GM23338 (cell line): ENCODE measurements at regions not wholly inside any gene's neighbourhood (a gene's known extent, or its start where the extent isn't known, plus 50 kb on each side); places are given as distances from the start of the nearest gene placed in this dataset.

ENCODE experiments used
- ATAC-seq: fragments of 200-7000 bp; cut with Tn5 transposase; 3 replicates; pipeline ENCODE4 v1.9.1; 2020
- DNase-seq: peaks from one replicate; pipeline ENCODE4 v3.0.0-alpha.2; 2015; ENCODE audit warnings: low spot score
- H2AFZ ChIP-seq: fragments of 200-600 bp; sonication (generic); 2 replicates; pipeline ENCODE4 v1.8.0; 2016; ENCODE audit warnings: antibody characterized with exemption, mild to moderate bottlenecking, moderate library complexity
- H3F3A ChIP-seq: fragments of 200-600 bp; sonication (generic); replicated peaks from 2 replicates; pipeline ENCODE4 v1.8.0; 2017; ENCODE audit warnings: antibody characterized with exemption, mixed run types, low read depth
- H3K27ac ChIP-seq: fragments of 200-600 bp; sonication (generic); 2 replicates; pipeline ENCODE4 v1.6.1; 2016; ENCODE audit warnings: low read depth
- H3K27me3 ChIP-seq: fragments of 200-600 bp; sonication (generic); 2 replicates; pipeline ENCODE4 v1.8.0; 2016; ENCODE audit warnings: mild to moderate bottlenecking, mixed run types, moderate library complexity; ENCODE audit not compliant: insufficient read depth
- H3K36me3 ChIP-seq: fragments of 200-600 bp; sonication (generic); 2 replicates; pipeline ENCODE4 v1.8.0; 2016; ENCODE audit warnings: mild to moderate bottlenecking; ENCODE audit not compliant: insufficient read depth
- H3K4me1 ChIP-seq: fragments of 200-600 bp; sonication (generic); 2 replicates; pipeline ENCODE4 v1.8.0; 2016; ENCODE audit warnings: mild to moderate bottlenecking, moderate library complexity; ENCODE audit not compliant: insufficient read depth
- H3K4me2 ChIP-seq: fragments of 200-600 bp; sonication (generic); 2 replicates; pipeline ENCODE4 v1.7.1; 2017; ENCODE audit warnings: mixed run types
- H3K4me3 ChIP-seq: fragments of 200-600 bp; sonication (generic); 2 replicates; pipeline ENCODE4 v1.6.1; 2016; ENCODE audit warnings: mixed run types
- H3K79me2 ChIP-seq: fragments of 200-600 bp; sonication (generic); replicated peaks from 2 replicates; pipeline ENCODE4 v1.8.0; 2017; ENCODE audit warnings: mild to moderate bottlenecking; ENCODE audit not compliant: insufficient read depth
- H3K9me2 ChIP-seq: fragments of 200-600 bp; sonication (generic); 2 replicates; pipeline ENCODE4 v1.8.0; 2017; ENCODE audit not compliant: insufficient read depth
- H4K20me1 ChIP-seq: fragments of 200-600 bp; sonication (generic); replicated peaks from 2 replicates; pipeline ENCODE4 v1.8.0; 2017; ENCODE audit warnings: mild to moderate bottlenecking; ENCODE audit not compliant: insufficient read depth
- H3K27ac Mint-ChIP-seq: 2 replicates; pipeline ENCODE4 v1.8.0; 2020; ENCODE audit warnings: inconsistent platforms, mild to moderate bottlenecking, moderate library complexity, mixed read lengths
- H3K27me3 Mint-ChIP-seq: 3 replicates; pipeline ENCODE4 v1.8.0; 2022; ENCODE audit warnings: low read depth, mild to moderate bottlenecking, moderate library complexity, mixed read lengths, inconsistent platforms; ENCODE audit not compliant: insufficient read depth, poor library complexity
- H3K36me3 Mint-ChIP-seq: 3 replicates; pipeline ENCODE4 v1.8.0; 2021; ENCODE audit warnings: low read depth, mild to moderate bottlenecking, inconsistent platforms, moderate library complexity, mixed read lengths
- H3K4me1 Mint-ChIP-seq: 3 replicates; pipeline ENCODE4 v1.8.0; 2020; ENCODE audit warnings: mild to moderate bottlenecking, inconsistent platforms, mixed read lengths
- H3K4me3 Mint-ChIP-seq: 3 replicates; pipeline ENCODE4 v1.8.0; 2021; ENCODE audit warnings: moderate library complexity, mild to moderate bottlenecking, inconsistent platforms, mixed read lengths
- H3K9me3 Mint-ChIP-seq: 3 replicates; pipeline ENCODE4 v1.8.0; 2020; ENCODE audit warnings: moderate library complexity, mild to moderate bottlenecking, inconsistent platforms, mixed read lengths
- EZH2 ChIP-seq: fragments of 200-600 bp; sonication (generic); IDR thresholded peaks from one replicate; pipeline ENCODE4 v1.8.0; 2017; ENCODE audit warnings: antibody characterized with exemption, mild to moderate bottlenecking, low read depth; ENCODE audit not compliant: unreplicated experiment
- JUNB ChIP-seq: IDR thresholded peaks from one replicate; pipeline ENCODE4 v1.6.1; 2016; ENCODE audit warnings: antibody characterized with exemption; ENCODE audit not compliant: unreplicated experiment
- NANOG ChIP-seq: IDR thresholded peaks from 2 replicates; pipeline ENCODE4 v1.6.1; 2016; ENCODE audit warnings: antibody characterized with exemption, borderline replicate concordance
- POLR2AphosphoS5 ChIP-seq: IDR thresholded peaks from 2 replicates; pipeline ENCODE4 v1.6.1; 2016; ENCODE audit warnings: antibody characterized with exemption, low read depth
- ZNF114 ChIP-seq: fragments of 250-450 bp; sonication (Bioruptor Pico); IDR thresholded peaks from 2 replicates; pipeline ENCODE4 v1.5.0; 2020; ENCODE audit warnings: mild to moderate bottlenecking, moderate library complexity
- ZNF331 ChIP-seq: fragments of 250-450 bp; sonication (Bioruptor Pico); IDR thresholded peaks from 2 replicates; pipeline ENCODE4 v1.5.0; 2020; ENCODE audit warnings: low read depth, mild to moderate bottlenecking, moderate library complexity
- TF ChIP-seq, protein P1 (sequence below): fragments of 250-450 bp; sonication (Bioruptor Pico); IDR thresholded peaks from 2 replicates; pipeline ENCODE4 v1.5.0; 2020; ENCODE audit warnings: mild to moderate bottlenecking, moderate library complexity
- TF ChIP-seq, protein P2 (sequence below): IDR thresholded peaks from 2 replicates; pipeline ENCODE4 v1.6.1; 2016; ENCODE audit warnings: antibody characterized with exemption

DNA sequence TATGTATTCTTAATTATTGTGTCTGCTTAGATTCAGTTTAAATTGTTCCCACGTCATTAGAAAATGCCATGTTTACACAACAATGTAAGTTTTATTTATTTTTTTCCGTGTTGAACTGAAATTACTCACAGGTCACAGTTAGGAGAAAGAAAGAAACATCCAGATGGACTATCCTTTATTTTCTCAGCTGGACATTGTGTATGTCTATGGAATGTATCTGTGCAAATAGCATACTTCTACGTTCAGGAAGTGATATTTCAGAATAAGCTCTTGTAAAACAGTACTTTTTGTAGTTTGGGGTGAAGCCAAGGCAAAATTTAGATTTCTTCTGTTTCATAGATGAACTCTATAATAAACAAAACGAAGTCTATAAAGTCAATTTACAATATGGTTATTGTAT, 249.0 kb upstream of the ZNF608 start (continued):
- TF ChIP-seq, protein P1, sequence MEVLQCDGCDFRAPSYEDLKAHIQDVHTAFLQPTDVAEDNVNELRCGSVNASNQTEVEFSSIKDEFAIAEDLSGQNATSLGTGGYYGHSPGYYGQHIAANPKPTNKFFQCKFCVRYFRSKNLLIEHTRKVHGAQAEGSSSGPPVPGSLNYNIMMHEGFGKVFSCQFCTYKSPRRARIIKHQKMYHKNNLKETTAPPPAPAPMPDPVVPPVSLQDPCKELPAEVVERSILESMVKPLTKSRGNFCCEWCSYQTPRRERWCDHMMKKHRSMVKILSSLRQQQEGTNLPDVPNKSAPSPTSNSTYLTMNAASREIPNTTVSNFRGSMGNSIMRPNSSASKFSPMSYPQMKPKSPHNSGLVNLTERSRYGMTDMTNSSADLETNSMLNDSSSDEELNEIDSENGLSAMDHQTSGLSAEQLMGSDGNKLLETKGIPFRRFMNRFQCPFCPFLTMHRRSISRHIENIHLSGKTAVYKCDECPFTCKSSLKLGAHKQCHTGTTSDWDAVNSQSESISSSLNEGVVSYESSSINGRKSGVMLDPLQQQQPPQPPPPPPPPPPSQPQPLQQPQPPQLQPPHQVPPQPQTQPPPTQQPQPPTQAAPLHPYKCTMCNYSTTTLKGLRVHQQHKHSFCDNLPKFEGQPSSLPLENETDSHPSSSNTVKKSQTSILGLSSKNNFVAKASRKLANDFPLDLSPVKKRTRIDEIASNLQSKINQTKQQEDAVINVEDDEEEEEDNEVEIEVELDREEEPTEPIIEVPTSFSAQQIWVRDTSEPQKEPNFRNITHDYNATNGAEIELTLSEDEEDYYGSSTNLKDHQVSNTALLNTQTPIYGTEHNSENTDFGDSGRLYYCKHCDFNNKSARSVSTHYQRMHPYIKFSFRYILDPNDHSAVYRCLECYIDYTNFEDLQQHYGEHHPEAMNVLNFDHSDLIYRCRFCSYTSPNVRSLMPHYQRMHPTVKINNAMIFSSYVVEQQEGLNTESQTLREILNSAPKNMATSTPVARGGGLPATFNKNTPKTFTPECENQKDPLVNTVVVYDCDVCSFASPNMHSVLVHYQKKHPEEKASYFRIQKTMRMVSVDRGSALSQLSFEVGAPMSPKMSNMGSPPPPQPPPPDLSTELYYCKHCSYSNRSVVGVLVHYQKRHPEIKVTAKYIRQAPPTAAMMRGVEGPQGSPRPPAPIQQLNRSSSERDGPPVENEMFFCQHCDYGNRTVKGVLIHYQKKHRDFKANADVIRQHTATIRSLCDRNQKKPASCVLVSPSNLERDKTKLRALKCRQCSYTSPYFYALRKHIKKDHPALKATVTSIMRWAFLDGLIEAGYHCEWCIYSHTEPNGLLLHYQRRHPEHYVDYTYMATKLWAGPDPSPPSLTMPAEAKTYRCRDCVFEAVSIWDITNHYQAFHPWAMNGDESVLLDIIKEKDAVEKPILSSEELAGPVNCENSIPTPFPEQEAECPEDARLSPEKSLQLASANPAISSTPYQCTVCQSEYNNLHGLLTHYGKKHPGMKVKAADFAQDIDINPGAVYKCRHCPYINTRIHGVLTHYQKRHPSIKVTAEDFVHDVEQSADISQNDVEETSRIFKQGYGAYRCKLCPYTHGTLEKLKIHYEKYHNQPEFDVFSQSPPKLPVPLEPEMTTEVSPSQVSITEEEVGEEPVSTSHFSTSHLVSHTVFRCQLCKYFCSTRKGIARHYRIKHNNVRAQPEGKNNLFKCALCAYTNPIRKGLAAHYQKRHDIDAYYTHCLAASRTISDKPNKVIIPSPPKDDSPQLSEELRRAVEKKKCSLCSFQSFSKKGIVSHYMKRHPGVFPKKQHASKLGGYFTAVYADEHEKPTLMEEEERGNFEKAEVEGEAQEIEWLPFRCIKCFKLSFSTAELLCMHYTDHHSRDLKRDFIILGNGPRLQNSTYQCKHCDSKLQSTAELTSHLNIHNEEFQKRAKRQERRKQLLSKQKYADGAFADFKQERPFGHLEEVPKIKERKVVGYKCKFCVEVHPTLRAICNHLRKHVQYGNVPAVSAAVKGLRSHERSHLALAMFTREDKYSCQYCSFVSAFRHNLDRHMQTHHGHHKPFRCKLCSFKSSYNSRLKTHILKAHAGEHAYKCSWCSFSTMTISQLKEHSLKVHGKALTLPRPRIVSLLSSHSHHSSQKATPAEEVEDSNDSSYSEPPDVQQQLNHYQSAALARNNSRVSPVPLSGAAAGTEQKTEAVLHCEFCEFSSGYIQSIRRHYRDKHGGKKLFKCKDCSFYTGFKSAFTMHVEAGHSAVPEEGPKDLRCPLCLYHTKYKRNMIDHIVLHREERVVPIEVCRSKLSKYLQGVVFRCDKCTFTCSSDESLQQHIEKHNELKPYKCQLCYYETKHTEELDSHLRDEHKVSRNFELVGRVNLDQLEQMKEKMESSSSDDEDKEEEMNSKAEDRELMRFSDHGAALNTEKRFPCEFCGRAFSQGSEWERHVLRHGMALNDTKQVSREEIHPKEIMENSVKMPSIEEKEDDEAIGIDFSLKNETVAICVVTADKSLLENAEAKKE (CRISPR knock-in tag), result no peak

DNA sequence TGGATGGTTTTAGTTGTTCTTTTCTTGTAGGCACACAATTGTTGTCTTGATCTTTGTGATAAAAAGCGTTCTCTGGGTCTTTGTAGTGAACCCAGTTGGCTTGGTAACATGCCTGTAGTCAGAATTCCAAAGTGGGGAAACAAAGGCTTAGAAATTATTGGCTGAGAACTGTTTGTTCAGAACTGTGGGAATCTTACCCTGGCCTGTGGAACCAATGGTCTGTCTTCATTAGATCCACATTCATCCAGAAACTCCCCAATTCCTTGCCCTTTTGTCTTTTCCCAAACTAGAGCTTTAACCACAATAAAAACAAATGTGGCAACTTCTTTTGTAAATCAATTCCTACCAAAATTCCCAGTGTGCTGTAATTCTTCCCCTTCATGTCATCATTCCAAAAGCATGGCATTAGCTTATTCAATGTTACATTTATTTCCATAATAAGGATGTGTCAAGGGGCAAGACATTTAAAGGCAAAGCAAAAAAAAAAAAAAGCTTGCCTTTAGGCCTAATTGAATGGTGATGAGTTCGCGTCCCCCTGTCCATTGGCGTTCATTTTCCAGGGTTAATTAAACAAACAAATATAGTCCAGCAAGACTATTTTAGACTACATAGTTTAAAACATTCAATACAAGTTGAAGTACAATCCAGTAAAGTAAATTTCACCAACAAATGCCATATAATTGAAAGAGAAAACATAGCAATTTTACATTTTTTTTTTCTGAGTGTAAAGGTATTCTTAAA, 249.8 kb upstream of the ZNF608 start:
- DNase-seq (peak; percentile 62), ATAC-seq (peak; percentile 73)
- Mint-ChIP-seq H3K27ac (peak overlapping the region; percentile 60), H3K27me3 (no peaks in the 10 kb centered on the region), H3K4me3 (no peak overlapping the region), H3K36me3 (no peaks in the 10 kb centered on the region), H3K9me3 (no peaks in the 10 kb centered on the region), H3K4me1 (peaks cover 31% of the 10 kb centered on the region)
- no peak overlapping the region for H3K4me3 ChIP-seq
- H3F3A ChIP-seq, result no peaks in the 10 kb centered on the region
- H2AFZ ChIP-seq, result no peak overlapping the region
- no peaks in the 10 kb centered on the region for H3K9me2 ChIP-seq
- H3K4me2 ChIP-seq, result no peak overlapping the region
- no peaks in the 10 kb centered on the region for H3K79me2 ChIP-seq
- H4K20me1 ChIP-seq, result no peaks in the 10 kb centered on the region
- H3K36me3 ChIP-seq, result no peaks in the 10 kb centered on the region
- no peaks in the 10 kb centered on the region for H3K27me3 ChIP-seq
- peaks cover 13% of the 10 kb centered on the region; the same call in 1 of the 2 replicates for H3K4me1 ChIP-seq
- H3K27ac ChIP-seq, result peak overlapping the region; percentile 76
- TF ChIP-seq ZNF331 (CRISPR knock-in tag) (no peak), JUNB (no peak), POLR2AphosphoS5 (no peak), EZH2 (no peak), NANOG (no peak), ZNF114 (CRISPR knock-in tag) (no peak)
- TF ChIP-seq, protein P1 (CRISPR knock-in tag), result no peak
- TF ChIP-seq, protein P2, sequence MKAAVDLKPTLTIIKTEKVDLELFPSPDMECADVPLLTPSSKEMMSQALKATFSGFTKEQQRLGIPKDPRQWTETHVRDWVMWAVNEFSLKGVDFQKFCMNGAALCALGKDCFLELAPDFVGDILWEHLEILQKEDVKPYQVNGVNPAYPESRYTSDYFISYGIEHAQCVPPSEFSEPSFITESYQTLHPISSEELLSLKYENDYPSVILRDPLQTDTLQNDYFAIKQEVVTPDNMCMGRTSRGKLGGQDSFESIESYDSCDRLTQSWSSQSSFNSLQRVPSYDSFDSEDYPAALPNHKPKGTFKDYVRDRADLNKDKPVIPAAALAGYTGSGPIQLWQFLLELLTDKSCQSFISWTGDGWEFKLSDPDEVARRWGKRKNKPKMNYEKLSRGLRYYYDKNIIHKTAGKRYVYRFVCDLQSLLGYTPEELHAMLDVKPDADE, result no peak
